BE2C (cell line): ENCODE measurements at regions not wholly inside any gene's neighbourhood (a gene's known extent, or its start where the extent isn't known, plus 50 kb on each side); places are given as distances from the start of the nearest gene placed in this dataset.

Experiments
- DNase-seq: peaks from one replicate; pipeline ENCODE4 v3.0.0-alpha.2; 2020
- H3K27me3 ChIP-seq: fragments of 250-450 bp; sonication (Bioruptor Pico); 2 replicates; pipeline ENCODE4 v1.5.1; 2020; ENCODE audit warnings: mild to moderate bottlenecking
- H3K36me3 ChIP-seq: fragments of 250-450 bp; sonication (Bioruptor Pico); 2 replicates; pipeline ENCODE4 v1.5.1; 2020; ENCODE audit warnings: mild to moderate bottlenecking
- H3K4me1 ChIP-seq: fragments of 250-450 bp; sonication (Bioruptor Pico); 2 replicates; pipeline ENCODE4 v1.5.1; 2020
- H3K4me3 ChIP-seq: 2 replicates; pipeline ENCODE4 v1.5.1; 2011; ENCODE audit warnings: low read depth, low read length
- H3K9me3 ChIP-seq: fragments of 250-450 bp; sonication (Bioruptor Pico); 2 replicates; pipeline ENCODE4 v1.5.1; 2020
- TF ChIP-seq, protein P1 (sequence below): IDR thresholded peaks from 2 replicates; pipeline ENCODE4 v1.5.1; 2012; ENCODE audit warnings: mild to moderate bottlenecking, low read depth, low read length

DNA sequence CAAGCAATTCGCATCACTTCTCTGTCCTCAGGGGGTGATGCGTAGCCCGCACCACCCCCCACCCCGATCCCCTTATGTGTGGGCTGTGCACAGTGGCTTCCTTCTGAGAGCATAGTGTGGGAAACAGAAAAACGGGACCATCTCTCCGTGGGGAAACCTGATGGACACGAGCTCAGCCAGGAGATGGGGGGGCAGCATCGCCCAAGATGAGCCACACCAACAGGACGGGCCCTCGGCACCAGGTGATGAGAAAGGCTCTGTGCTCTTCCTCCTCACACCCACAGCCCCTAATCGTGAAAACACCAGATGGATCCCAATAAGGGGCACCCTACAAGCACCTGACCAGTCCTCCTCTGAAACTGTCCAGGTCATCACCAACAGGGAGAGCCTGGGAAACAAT, 153.6 kb downstream of the SHANK2 start:
- Histone ChIP-seq H3K4me3 (no peak overlapping the region), H3K27me3 (no peaks in the 10 kb centered on the region; the same call in 1 of the 2 replicates), H3K36me3 (no peaks in the 10 kb centered on the region), H3K9me3 (no peaks in the 10 kb centered on the region), H3K4me1 (no peaks in the 10 kb centered on the region)
- DNase-seq, result no peak
- TF ChIP-seq, protein P1, sequence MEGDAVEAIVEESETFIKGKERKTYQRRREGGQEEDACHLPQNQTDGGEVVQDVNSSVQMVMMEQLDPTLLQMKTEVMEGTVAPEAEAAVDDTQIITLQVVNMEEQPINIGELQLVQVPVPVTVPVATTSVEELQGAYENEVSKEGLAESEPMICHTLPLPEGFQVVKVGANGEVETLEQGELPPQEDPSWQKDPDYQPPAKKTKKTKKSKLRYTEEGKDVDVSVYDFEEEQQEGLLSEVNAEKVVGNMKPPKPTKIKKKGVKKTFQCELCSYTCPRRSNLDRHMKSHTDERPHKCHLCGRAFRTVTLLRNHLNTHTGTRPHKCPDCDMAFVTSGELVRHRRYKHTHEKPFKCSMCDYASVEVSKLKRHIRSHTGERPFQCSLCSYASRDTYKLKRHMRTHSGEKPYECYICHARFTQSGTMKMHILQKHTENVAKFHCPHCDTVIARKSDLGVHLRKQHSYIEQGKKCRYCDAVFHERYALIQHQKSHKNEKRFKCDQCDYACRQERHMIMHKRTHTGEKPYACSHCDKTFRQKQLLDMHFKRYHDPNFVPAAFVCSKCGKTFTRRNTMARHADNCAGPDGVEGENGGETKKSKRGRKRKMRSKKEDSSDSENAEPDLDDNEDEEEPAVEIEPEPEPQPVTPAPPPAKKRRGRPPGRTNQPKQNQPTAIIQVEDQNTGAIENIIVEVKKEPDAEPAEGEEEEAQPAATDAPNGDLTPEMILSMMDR, result no peak

DNA sequence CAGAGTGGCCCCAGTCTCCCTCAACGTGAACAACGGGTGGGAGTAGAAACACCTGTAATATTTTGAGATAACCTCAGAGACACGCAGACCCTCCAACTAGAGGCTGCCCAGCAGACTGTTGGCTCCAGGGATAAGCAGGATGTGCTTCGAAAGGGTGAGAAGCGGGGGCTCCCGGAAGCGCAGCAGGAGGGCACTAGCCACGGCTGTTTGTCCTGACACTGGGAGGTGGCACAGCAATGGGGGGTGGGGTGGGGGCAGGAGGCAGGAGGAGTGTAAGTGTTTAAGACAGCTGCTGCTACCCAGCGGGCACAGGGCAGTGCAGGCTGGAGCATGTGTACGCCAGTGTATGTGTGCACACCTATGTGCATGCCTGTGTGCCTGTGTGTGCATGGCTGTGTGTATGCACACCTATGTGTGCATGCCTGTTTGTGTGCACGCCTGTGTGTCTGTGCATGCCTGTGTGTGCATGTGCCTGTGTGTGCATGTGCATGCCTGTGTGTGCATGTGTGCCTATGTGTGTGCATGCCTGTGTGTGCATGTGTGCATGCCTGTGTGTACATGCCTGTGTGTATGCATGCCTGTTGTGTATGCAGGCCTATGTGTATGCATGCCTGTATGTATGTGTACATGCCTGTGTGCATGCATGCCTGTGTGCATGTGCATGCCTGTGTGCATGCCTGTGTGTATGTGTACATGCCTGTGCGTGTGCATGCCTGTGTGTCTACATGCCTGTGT, 154.7 kb downstream of the SHANK2 start:
- no peak for DNase-seq
- H3K27me3 ChIP-seq, result no peaks in the 10 kb centered on the region; the same call in 1 of the 2 replicates
- TF ChIP-seq, protein P1, result no peak
- no peak overlapping the region for H3K4me3 ChIP-seq
- H3K4me1 ChIP-seq, result no peaks in the 10 kb centered on the region
- H3K36me3 ChIP-seq, result no peaks in the 10 kb centered on the region
- H3K9me3 ChIP-seq, result no peaks in the 10 kb centered on the region

DNA sequence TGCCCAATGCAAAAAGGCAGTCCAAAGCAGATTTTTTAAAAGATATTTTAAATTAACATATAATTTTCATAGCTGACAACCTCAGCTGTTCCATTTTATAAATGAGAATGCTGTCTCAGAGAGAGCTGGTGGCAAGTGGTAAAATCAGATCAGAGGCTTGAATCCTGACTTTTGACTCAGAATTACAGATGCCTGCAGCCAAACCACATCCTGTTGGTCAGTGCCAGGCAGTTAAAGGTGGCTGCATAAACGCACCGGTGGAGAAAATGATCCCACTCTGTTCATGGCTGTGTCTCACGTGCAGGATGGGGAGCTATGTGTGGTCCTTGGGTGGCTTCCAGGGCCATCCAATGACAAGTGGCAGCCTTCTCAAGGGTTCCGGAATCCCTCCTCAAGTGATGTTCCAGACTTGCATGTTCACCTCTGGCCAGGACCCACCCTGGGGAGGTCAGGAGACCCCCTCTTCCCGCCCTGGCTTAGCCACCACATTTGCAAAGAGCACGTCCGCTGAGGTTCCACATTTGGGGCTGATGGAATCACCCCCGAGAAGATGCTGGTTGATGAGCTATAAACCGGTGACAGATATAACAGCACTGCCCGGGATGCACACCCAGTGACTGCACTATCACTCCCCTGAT, 155.5 kb downstream of the SHANK2 start:
- H3K36me3 ChIP-seq, result no peaks in the 10 kb centered on the region
- no peaks in the 10 kb centered on the region for H3K4me1 ChIP-seq
- H3K27me3 ChIP-seq, result no peaks in the 10 kb centered on the region; the same call in 1 of the 2 replicates
- H3K9me3 ChIP-seq, result no peaks in the 10 kb centered on the region
- TF ChIP-seq, protein P1, result no peak
- no peak for DNase-seq
- H3K4me3 ChIP-seq, result no peak overlapping the region

DNA sequence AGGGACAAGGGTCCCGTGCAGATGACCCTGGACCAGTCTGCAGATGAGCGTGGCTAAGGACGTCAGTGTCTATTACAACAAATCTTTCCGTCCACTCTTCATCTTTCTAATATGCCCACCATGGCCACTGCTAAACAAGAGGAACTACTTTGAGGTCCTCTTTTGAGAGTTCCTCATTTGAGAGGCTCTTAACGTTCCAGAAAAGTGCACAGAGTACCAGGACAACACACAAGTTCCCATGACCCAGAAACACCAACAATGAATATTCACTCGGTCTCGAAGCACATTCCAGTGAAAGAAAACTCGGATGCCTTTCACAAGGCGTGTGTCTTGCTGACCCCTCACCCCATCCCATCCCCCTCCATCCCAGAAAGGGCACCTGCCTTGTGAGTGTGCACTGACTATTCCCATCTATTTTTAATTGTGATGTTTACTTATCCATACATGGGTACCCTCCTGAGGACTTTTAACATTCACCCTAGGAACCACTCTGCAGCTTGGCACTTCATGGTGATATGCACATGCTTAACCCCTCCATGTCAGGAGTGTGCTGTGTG, 157.0 kb downstream of the SHANK2 start:
- TF ChIP-seq, protein P1, result no peak
- no peaks in the 10 kb centered on the region for H3K4me1 ChIP-seq
- H3K36me3 ChIP-seq, result no peaks in the 10 kb centered on the region
- H3K9me3 ChIP-seq, result no peaks in the 10 kb centered on the region
- no peak for DNase-seq
- H3K4me3 ChIP-seq, result no peak overlapping the region
- H3K27me3 ChIP-seq, result no peaks in the 10 kb centered on the region; the same call in 1 of the 2 replicates

DNA sequence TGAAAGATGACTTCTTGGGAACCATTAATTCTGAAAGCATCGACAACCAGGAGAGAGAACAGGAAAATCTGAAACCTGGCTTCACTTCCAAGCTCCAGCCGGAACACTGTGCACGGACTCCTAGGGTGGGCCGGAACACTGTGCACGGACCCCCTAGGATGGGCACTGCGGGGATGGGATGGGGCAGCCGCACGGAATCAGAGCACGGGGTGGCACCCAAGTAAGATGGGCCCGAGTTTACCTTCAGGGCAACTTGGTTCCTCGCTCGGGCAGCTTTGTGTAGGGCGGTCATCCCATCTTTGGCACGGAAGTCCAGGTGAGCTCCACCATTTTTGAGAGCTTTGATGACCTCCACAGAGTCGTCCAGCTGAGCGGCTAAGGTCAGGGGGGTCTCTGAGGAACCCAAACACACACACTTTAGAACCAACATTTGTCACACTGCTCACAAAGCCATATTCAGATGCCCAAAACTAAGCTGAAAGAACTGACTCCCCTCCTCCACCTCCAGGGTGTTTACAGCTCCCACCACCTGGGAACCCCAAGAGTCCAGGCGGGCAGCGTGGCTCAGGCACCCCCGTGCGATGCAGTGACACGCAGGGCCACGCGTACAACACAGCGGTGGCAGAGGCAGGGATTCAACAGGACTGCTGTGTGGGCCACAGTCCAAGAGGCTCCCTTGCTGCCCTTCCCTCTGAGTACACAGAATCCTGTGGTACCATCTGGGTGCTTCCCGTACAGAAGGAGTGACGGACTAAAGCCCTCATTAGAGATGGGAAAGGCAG, 157.9 kb downstream of the SHANK2 start:
- DNase-seq, result no peak
- H3K4me1 ChIP-seq, result no peaks in the 10 kb centered on the region
- no peak overlapping the region for H3K4me3 ChIP-seq
- H3K9me3 ChIP-seq, result no peaks in the 10 kb centered on the region
- H3K36me3 ChIP-seq, result no peaks in the 10 kb centered on the region
- TF ChIP-seq, protein P1, result no peak
- H3K27me3 ChIP-seq, result no peaks in the 10 kb centered on the region
